HG03442 (cell line): ENCODE measurements at regions not wholly inside any gene's neighbourhood (a gene's known extent, or its start where the extent isn't known, plus 50 kb on each side); places are given as distances from the start of the nearest gene placed in this dataset.
"Not testable (repeated sequence)": the region's sequence is repeated elsewhere in the genome, so short reads cannot be mapped to it uniquely, and the experiment has no call there.

Experiments used
- ATAC-seq: cut with Tn5 transposase; IDR thresholded peaks from one replicate; pipeline ENCODE4 v1.9.1; 2021; ENCODE audit warnings: mild to moderate bottlenecking, moderate library complexity; ENCODE audit not compliant: unreplicated experiment

DNA sequence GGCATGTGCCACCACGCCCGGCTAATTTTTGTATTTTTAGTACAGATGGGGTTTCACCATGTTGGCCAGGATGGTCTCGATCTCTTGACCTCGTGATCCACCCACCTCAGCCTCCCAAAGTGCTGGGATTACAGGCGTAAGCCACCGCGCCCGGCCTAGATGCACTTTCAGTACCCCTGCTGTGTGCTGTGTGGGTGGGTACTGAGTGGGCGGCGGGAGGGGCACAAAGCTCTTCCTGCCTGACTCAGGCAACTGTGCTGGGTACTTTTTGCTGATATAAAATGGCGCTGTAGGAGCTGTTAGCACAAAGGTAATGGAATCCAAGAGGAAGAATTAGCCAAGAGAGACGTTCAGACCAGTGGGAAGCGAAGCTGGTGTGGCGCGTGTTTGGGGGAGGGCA lies 79.6 kb upstream of the HES1 start:
- ATAC-seq = not testable (repeated sequence)

DNA sequence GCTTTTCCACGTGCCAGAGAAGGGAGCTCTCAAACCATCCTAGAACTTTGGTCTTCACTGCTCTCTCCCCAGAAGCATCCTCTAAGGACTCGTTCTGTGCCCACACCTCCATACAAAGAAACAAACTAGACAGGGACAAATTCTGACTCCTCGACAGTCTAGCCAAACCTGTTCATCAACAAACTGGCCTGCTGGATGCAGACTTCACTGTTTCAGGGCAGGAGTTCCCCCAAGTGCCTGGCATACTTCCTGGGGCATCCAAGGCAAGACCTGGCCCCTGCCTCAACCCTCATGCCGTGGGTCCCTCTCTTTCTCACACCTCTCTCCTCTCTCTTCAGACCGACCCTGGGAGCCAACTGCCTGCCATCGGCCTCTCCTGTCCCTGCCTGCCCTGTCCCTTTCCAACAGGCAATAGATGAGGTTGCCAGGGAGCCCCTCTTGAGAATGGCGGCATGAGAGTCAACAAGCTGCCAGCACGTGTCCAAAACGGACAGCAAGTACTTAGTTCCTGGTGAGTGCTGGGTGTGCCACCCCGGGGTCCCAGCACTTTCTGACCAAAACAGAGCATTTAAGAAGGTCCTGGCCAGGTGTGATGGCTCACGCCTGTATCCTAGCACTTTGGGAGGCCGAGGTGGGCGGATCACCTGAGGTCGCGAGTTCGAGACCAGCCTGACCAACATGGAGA lies 79.1 kb upstream of the HES1 start:
- no peak for ATAC-seq

DNA sequence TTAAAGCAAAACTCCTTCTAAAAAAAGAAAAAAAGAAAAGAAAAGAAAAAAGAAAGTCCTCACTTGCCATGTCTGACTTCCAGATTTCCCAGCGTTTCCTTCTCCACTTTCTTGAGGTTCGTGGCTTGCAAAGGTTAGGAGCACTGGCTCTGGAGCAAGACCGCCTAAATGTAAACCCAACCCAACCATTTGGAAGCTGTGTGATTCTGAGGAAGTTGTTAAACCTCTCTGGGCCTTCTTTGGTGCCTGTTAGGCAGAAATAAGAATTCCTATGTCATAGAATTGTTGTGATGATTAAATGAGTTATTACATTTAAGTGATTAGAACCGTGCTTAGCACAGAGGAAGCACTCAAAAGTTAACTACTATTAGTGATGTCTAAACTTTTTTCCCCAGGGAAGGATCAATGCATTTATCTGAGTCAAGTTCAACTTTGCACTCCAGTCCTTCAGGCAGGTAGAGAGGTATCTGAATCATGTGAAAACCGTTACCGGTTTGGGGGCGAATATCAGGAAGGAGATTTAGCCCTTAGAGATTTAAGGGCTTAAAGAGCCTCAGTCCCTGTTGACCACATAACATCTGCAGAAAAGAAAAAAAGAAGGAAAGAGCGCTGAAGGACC lies 78.3 kb upstream of the HES1 start:
- ATAC-seq = no peak

DNA sequence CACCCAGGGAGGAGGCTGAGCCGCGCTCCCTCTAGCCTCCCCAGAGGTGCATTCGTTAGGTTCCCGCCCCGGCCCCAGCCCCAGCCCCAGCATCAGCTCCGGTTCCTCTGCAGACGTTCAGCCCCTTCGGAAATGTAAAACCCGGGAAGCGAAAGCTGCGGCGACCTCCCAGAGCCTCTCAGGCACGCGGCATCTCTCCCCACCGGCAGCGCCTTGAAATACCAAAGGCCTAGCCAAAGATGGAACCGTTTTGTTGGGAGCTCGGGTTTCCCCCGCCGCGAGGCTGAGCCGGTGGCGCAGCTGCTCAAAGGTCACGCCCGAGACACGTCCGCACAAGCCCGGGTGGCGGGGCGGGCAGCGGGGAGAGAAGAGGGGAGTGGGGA lies 77.8 kb upstream of the HES1 start:
- ATAC-seq = no peak

DNA sequence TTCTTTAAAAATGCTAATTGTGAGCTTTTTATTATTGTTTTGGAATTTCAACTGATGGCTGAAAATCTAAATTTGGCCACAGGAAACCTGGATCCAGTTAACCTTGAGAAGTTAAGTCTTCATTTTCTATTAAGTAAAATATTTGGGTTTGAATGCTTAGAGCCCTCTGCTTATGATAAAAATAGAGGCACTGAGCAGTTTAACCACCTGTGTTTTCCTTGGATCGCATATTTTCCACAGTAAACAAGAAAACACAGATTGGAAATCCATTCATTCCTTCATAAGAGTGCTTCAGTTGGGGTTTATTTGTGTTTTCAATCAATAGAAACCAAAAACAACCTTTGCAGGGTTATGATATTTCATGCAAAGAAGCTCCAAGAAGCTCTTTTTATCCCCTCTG lies 77.2 kb upstream of the HES1 start:
- no peak for ATAC-seq

DNA sequence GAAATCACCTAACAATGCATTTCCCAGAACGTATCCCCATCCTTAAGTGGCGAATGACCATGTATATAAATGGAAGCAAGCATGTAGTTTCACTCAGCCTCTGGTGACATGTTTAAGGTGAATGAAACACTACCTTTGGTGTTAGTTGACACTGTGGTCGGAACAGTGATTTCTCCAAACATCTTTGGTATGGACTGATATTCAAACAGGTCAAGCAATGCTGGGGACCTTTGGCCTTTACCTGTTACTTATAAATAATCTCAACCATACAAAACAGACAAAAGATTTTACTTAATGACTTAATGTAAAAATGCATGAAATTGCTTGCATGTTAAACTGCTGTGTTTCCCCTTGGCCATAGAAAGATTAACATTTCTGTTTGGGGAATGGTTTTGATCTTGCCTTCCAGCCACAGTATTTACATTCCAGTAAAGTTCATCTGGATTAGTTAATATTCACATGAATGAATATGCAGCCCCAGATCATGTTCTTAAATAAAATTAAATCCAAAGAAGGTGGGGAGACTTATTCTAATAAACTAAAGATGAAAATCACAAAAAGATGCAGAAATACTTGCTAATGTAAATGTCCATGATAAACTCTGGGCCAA lies 74.4 kb upstream of the HES1 start:
- ATAC-seq = no peak

DNA sequence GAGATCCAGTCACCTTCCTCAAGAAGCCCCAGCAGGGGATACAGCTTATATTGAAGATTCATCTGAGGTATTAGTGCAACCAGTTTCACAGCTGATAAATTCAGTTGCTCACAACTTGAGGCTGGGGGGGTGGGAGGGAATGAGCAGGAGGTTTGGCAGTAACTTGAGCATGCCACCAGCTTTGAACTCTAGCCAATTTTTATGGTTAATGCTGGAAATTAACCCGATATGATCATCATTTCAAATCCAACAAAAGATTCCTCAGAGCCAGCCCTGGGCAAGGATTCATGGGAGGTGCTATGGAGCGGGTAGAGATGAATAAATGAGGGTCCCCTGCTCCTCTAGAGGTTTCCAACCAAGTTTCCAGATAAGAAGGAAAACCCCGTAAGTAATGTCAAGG lies 73.1 kb upstream of the HES1 start:
- ATAC-seq = no peak

DNA sequence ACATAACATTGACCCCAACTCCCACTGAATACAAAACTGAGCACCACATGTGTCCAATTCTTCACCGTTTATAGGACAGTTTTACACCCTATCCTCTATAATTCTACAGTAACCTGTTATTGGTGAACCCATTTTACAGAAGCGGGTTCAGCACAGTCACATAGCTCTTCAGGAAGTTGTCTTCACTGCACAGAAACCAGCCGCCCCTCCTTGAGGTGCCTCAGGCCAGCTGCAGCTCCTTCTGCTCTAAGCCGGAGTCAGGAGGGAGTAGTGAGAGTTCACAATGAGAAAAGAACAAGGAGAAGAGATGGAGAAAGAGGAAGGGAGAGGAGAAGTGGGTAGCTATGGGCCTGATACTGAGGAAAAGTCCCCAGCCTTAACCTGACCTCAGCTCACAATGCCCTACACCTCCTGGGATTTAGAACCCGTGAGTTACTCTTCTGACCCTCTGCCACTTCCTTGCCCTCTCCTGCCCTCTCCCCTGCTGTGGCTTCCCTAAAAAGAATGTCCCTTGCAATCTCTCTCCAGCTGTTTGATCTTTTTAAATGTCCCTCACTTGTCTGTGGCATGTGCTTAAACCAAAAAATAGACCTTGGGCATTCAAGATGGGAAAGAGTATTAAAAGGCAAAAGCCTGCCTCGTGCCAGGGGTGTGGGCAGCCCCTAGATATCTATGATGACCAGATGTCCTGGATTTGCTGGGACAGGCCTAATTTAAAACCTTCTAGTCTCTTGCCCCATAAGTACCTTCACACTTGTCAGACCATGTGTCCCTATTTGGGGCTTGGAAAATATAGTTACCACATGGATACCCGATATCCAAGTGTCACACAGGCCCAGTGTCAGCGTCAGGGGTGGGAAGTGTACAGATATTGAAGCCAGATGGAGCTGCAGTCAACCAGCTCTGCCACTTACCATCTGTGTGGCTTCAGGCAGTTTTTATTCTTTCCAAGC lies 71.3 kb upstream of the HES1 start:
- ATAC-seq = no peak

DNA sequence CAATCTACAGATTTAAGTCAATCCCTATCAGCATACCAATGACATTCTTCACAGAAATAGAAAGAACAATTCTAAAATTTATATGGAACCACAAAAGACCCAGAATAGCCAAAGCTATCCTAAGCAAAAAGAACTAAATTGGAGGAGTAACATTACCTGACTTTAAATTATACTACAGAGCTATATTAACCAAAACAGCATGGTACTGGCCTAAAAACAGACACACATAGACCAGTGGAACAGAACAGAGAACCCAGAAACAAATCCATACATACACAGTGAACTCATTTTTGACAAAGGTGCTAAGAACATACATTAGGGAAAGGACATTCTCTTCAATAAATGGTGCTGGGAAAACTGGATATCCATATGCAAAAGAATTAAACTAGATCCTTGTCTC lies 68.6 kb upstream of the HES1 start:
- not testable (repeated sequence) for ATAC-seq

DNA sequence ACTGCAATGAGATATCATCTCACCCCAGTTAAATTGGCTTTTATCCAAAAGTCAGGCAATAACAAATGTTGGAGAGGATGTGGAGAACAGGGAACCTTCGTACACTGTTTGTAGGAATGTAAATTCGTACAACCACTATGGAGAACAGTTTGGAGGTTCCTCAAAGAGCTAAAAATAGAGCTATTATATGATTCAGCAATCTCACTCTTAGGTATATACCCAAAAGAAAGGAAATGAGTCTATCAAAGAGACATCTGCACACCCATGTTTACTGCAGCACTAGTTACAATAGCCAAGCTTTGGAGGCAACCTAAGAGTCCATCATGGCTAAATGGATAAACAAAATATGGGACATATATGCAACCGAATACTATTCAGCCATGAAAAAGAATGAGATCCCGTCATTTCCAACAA lies 68.0 kb upstream of the HES1 start:
- no peak for ATAC-seq

DNA sequence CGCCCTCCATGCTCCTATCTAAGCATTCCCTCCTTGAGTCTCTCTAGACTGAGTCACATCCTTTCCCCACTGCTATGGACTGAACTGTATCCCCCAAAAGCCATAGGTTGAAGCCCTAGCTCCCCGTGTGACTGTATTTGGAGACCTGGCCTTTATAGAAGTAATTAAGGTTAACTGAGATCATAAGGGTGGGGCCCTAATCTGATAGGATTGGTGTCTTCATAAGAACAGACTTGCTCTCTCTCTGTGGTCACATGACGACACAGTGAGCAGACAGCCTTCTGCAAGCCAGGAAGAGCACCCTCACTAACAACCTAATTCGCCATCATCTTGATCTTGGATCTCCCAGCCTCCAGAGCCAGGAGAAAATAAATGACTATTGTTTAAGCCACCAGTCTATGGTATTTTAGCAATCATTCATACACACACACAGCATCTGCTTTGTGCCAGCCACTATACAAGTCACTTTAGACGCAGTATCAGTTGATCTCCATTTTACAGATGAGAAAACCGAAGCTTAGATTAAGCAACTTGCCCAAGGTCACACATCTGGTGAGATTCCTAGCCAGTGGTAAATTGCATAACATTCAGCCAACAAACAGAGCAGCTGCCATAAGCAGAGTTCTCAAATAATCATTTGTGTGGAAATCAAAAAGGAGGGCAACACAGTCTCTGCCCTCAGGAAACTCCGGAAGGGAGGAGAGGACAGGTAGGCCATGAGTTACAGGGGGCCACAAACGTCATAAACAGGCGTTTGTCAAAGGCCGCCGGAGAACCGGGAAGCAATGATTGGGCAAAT lies 66.3 kb upstream of the HES1 start:
- no peak for ATAC-seq

DNA sequence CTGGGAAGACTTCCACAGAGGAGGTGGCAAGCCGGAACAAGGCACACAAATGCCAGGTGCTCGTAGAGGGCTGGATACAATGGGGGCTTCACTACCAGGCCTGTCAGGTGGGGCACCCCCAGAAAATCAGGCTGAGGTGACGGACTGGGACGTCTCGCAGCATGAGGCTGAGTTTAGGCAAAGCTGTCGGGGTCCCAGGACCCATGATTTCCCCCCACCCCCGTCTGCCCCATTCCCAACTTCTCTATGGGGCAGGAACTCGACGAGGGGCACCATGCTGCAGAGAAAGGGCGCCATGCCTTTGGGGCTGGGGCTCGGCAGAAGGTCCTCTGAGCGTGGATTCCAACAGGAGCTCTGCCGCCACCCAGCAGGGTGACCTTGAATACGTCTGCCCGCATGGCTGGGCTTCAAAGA lies 65.7 kb upstream of the HES1 start:
- ATAC-seq = no peak

DNA sequence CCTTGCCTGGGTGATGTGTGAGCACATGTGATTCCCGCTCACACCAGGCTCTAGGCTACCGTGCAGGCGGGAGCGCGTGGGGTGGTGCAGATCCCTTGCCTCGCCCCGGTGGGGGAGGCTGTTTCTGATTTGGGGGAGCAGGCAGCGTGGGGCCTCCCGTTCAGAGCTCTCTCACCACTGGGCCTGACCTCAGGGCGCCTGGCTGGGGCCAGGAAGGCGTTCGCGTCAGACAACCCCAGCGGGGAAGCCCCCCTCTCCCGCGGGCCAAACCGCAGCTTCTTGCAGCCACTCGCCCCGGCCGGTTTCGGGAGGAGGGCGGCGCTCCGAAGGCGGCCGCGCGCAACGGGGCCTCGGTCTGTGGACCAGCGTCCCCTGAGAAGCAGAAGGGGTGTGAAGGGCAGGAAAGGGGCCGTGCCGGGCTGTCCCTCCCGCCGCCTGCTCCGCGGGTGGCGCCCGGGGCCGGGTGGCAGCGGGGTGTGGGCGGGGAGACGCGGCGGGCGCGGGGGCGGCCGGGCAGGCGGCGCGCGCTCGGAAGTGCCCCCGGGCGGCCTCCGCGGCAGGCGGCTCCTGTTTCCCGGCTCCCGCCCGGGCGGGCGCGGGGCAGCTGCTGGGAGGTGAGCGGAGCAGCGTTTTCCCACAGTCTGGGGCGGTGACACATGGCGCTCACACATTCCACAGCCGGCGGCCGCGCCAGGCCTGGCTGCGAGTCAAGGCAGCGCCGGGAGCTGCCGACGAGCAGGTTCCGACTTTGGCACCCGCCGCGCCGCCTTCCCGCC lies 65.1 kb upstream of the HES1 start:
- ATAC-seq = peak; percentile 91

DNA sequence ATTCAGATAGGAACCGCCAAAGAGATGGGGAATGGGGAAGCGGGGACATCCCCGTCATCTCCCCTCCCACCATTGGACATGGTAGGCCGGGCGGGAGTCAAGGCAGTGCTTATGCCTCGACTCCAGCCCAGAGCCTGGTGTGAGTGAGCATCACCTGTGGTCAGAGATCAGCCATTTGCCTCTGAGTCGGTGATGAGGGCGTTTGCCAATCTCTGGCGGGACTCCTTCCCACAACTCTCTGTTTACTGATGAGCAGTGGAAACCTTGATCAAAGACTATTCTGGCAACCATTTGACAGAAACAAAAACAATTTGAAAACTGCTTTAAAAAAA lies 63.9 kb upstream of the HES1 start:
- no peak for ATAC-seq

DNA sequence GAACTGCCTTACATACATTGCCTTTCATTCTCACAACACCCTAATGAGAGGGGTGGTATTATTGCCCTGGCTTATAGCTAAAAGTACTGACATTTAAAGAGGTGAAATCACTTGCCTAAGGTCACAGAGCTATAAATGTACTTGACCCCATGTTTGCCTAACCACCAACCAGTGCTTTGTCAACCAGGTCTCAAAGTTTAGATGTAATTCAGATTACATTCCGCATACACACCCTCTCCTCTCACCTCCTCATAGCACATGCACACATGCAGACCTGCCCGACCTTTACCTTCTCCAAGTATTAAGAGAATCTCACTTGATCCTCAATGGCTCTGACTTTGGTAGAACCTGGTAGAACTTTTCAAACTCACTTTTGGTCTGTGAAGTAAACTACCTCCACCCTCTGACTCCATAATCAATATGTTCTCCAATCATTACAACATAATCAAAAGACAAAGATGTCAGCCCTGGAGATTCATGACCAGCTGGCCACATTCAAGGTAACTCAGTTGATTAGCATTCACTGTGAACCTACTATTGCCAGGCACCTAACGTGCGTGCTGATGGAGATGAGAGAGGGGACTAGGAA lies 63.2 kb upstream of the HES1 start:
- no peak for ATAC-seq

DNA sequence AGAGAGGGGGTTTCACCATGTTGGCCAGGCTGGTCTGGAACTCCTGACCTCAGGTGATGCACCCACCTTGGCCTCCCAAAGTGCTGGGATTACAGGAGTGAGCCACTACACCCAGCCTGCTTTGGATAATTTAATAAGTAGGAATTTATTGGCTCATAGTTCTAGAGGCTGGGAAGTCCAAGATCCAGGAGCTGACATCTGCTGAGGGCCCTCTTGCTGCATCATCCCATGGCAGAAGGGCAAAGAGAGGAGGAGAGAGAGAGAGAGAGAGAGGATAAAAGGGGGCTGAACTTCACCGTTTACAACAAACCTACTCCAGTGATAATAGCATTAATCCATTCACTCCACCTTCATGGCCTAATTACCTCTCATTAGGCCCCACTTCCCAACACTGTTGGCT lies 62.0 kb upstream of the HES1 start:
- ATAC-seq = no peak

DNA sequence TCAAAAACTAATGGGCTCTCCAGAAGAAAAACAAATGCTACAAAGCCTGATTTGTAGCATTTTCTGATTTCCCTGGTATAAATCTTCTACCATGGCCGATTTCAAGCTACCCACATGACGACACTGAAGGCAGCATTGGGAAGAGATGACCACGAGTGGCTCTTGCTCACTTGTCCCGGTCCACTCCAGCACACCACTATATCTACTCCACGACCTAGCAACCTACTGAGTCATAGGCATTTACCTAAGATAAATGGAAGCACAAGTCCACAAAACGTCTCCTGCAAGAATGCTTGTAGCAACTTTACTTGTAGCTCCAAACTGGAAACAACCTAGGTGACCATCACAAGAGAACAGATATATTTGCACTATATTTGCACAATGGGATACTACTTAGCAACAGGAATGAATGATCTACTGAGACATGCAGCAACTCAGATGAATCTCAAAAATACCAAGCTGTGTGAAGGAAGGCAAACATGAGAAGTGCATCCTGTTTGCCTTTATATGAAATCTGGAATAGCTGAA lies 60.8 kb upstream of the HES1 start:
- no peak for ATAC-seq

DNA sequence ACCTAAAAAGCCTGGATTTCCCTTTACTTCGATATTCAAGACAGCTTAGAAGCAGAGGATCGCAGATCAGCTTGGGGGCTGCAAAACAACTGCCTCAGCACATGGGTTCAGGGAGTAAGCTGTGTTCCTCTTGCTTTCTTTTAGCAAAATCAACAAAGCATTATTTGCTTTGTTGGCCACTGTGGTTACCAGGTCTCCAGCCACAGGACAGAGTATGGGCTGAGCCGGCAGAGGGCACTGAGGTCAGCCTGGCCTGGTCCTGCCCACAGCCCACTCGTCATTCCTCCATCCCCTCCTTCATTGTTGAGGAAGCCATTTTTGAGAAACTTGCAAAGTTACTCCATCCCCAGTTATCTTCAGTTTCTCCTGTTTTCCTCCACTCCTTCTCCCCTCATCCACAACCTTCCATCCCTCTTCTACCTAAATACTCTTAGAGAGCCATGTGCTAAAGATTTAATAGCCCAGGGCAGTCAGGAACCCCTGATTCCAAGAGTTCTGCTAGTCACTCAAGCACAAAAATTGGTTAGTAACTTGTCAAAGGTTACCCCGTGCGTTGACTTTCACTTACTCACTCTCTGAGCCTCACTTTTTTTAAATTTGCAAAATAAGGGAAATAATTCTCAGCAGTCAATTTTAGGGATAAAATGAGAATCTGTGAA lies 60.0 kb upstream of the HES1 start:
- ATAC-seq = no peak

DNA sequence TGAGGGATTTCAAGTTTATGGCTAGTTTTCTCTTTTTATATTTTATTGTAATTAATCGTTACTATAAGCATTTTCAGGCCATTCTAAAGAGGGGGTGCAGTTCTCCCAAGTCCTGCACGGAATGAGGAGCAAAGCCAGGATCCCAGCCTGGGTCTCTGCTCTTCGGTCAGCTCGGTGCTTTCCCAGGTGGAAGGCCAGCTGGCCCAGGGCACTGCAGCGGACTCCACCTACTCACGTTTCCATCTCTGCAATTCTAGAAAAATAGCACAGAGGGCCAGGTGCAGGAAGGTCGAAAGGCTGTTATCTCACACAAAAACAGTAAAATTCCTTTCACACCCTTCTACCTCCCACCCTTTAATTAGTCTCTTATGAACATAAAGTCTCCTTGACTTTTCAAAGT lies 59.5 kb upstream of the HES1 start:
- no peak for ATAC-seq
